ENCODE measurements at regions not wholly inside any gene's neighbourhood (a gene's known extent, or its start where the extent isn't known, plus 50 kb on each side); places are given as distances from the start of the nearest gene placed in this dataset.

GRCh38 chr15:25535866-25536265, 97.0 kb upstream of the UBE3A start:
- TF ChIP-seq, protein P1, sequence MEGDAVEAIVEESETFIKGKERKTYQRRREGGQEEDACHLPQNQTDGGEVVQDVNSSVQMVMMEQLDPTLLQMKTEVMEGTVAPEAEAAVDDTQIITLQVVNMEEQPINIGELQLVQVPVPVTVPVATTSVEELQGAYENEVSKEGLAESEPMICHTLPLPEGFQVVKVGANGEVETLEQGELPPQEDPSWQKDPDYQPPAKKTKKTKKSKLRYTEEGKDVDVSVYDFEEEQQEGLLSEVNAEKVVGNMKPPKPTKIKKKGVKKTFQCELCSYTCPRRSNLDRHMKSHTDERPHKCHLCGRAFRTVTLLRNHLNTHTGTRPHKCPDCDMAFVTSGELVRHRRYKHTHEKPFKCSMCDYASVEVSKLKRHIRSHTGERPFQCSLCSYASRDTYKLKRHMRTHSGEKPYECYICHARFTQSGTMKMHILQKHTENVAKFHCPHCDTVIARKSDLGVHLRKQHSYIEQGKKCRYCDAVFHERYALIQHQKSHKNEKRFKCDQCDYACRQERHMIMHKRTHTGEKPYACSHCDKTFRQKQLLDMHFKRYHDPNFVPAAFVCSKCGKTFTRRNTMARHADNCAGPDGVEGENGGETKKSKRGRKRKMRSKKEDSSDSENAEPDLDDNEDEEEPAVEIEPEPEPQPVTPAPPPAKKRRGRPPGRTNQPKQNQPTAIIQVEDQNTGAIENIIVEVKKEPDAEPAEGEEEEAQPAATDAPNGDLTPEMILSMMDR (IDR thresholded peaks at IDR 0.05) = no peak
- no peak for TF ChIP-seq POLR2A (IDR thresholded peaks at IDR 0.05)

Data from thyroid gland (tissue), 4 donors.